OCI-LY1 (cell line): ENCODE measurements at regions not wholly inside any gene's neighbourhood (a gene's known extent, or its start where the extent isn't known, plus 50 kb on each side); places are given as distances from the start of the nearest gene placed in this dataset.

Experiments
- CTCF ChIP-seq: fragments of 200-600 bp; sonication (generic), shearing (Covaris generic); IDR thresholded peaks from 2 replicates; pipeline ENCODE4 v1.5.1; 2017; ENCODE audit warnings: mild to moderate bottlenecking, antibody characterized with exemption, low read length, moderate library complexity, mixed read lengths
- EZH2 ChIP-seq: fragments of 200-600 bp; sonication (generic), shearing (Covaris generic); IDR thresholded peaks from 2 replicates; pipeline ENCODE4 v1.8.0; 2017; ENCODE audit warnings: borderline replicate concordance, mixed run types, mild to moderate bottlenecking, antibody characterized with exemption, low read length, moderate library complexity, mixed read lengths

DNA sequence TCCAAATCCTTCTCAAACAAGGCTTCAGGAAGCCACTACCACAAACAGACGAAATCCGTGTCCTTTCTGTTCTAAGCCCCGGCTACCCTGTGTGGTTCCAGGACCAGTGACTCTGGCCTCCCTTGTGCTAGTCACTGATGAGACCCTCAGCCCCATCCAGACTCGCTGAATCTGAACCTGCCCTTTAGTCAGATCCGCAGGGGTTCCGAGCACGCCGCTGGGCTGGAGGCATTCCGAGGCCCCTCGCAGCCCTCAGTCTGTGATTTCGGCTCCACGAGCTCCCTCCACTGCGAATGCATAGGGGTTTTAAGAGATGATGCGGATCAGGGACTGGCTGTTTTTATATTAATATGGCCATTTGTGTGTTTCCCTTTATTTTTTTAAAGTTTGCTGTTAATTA is 292.7 kb downstream of the IRF8 start:
- TF ChIP-seq CTCF (no peak), EZH2 (no peak)
